ENCODE measurements at regions not wholly inside any gene's neighbourhood (a gene's known extent, or its start where the extent isn't known, plus 50 kb on each side); places are given as distances from the start of the nearest gene placed in this dataset.
A peak's percentile ranks its signal among the peaks of the same experiment; 100 is the strongest.

- TF ChIP-seq, protein P1, sequence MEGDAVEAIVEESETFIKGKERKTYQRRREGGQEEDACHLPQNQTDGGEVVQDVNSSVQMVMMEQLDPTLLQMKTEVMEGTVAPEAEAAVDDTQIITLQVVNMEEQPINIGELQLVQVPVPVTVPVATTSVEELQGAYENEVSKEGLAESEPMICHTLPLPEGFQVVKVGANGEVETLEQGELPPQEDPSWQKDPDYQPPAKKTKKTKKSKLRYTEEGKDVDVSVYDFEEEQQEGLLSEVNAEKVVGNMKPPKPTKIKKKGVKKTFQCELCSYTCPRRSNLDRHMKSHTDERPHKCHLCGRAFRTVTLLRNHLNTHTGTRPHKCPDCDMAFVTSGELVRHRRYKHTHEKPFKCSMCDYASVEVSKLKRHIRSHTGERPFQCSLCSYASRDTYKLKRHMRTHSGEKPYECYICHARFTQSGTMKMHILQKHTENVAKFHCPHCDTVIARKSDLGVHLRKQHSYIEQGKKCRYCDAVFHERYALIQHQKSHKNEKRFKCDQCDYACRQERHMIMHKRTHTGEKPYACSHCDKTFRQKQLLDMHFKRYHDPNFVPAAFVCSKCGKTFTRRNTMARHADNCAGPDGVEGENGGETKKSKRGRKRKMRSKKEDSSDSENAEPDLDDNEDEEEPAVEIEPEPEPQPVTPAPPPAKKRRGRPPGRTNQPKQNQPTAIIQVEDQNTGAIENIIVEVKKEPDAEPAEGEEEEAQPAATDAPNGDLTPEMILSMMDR (conservative IDR thresholded peaks at IDR 0.05; ENCODE audit: low read length) = no peak
- TF ChIP-seq EZH2phosphoT487 (IDR thresholded peaks at IDR 0.05; ENCODE audit: borderline replicate concordance, low read depth, low read length) = no peak
- H3K4me2 ChIP-seq (ENCODE audit: low read length) = no peak overlapping the region
- H2AFZ ChIP-seq (ENCODE audit: low read length) = no peak overlapping the region
- no peaks in the 10 kb centered on the region for H3K9me3 ChIP-seq (ENCODE audit: low read length)
- peaks cover 10% of the 10 kb centered on the region for H3K4me1 ChIP-seq (ENCODE audit: insufficient read depth, low read length, poor library complexity, severe bottlenecking)
- CTCF ChIA-PET (ENCODE audit: unreplicated experiment) = no interaction called here
- POLR2A ChIA-PET = no interaction called here
- no peak overlapping the region for H3K4me3 ChIP-seq (ENCODE audit: low read depth, low read length, poor library complexity, severe bottlenecking)
- no peaks in the 10 kb centered on the region for H3K9me2 ChIP-seq (ENCODE audit: insufficient read depth, low read length)
- no peaks in the 10 kb centered on the region for H3K36me3 ChIP-seq (ENCODE audit: insufficient read depth, low read length)
- H3K27ac ChIP-seq (ENCODE audit: low read depth, low read length, poor library complexity, severe bottlenecking) = no peak overlapping the region
- no peaks in the 10 kb centered on the region for H4K20me1 ChIP-seq (ENCODE audit: insufficient read depth, low read length)
- no peaks in the 10 kb centered on the region for H3K79me2 ChIP-seq (ENCODE audit: insufficient read depth, low read depth, low read length)
- BruUV-seq (replicated peaks) = no TSS peak
- no peak for DNase-seq (ENCODE audit: low spot score)
- intact Hi-C loops (cut with micrococcal nuclease; ENCODE audit: unreplicated experiment) = no loop called here
Observed at GRCh38 chr4:38500433-38500832, 163.6 kb upstream of the KLF3 start.

DNA sequence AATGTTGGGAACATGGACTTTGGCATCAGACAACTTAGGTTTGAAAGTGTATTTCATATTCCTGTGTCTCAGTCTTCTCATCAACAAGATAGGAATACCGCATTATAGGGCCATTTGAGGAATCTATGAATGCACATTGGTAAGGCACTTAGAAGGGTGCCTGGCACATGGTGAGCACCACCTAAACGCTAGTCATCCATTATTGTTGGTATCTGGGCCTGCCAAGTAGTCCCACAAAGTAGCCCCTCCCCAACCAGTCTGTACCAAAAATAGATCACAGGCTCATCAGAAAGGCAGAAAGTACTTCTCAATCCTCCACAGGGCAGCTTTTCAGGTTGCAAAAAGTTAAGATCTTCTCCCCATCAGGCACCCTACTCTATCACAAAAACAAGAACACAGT, 162.3 kb upstream of the KLF3 start:
- Histone ChIP-seq H3K9me2 (ENCODE audit: insufficient read depth, low read length) (no peaks in the 10 kb centered on the region), H3K4me1 (ENCODE audit: insufficient read depth, low read length, poor library complexity, severe bottlenecking) (peaks cover 10% of the 10 kb centered on the region), H4K20me1 (ENCODE audit: insufficient read depth, low read length) (no peaks in the 10 kb centered on the region), H3K9me3 (ENCODE audit: low read length) (no peaks in the 10 kb centered on the region), H3K27ac (ENCODE audit: low read depth, low read length, poor library complexity, severe bottlenecking) (no peak overlapping the region), H3K36me3 (ENCODE audit: insufficient read depth, low read length) (no peaks in the 10 kb centered on the region), H3K4me2 (ENCODE audit: low read length) (no peak overlapping the region), H3K4me3 (ENCODE audit: low read depth, low read length, poor library complexity, severe bottlenecking) (no peak overlapping the region), H3K79me2 (ENCODE audit: insufficient read depth, low read depth, low read length) (no peaks in the 10 kb centered on the region), H2AFZ (ENCODE audit: low read length) (no peak overlapping the region)
- ChIA-PET CTCF (ENCODE audit: unreplicated experiment) (no interaction called here), POLR2A (no interaction called here)
- BruUV-seq (replicated peaks) = no TSS peak
- no peak for DNase-seq (ENCODE audit: low spot score)
- intact Hi-C loops (cut with micrococcal nuclease; ENCODE audit: unreplicated experiment) = no loop called here
- TF ChIP-seq EZH2phosphoT487 (IDR thresholded peaks at IDR 0.05; ENCODE audit: borderline replicate concordance, low read depth, low read length) = no peak
- TF ChIP-seq, protein P1 (conservative IDR thresholded peaks at IDR 0.05; ENCODE audit: low read length) = no peak

- CTCF ChIA-PET (ENCODE audit: unreplicated experiment) = interaction anchor here (0.6 kb wide), 1 partner anchor 100 kb away, joined by 3 read pairs; no protein-coding TSS in a partner anchor
- BruUV-seq (replicated peaks) = no TSS peak
- Histone ChIP-seq H3K4me1 (ENCODE audit: insufficient read depth, low read length, poor library complexity, severe bottlenecking) (peaks cover 10% of the 10 kb centered on the region), H3K4me2 (ENCODE audit: low read length) (peak overlapping the region; percentile 26), H3K79me2 (ENCODE audit: insufficient read depth, low read depth, low read length) (no peaks in the 10 kb centered on the region), H3K36me3 (ENCODE audit: insufficient read depth, low read length) (no peaks in the 10 kb centered on the region), H2AFZ (ENCODE audit: low read length) (no peak overlapping the region), H3K27ac (ENCODE audit: low read depth, low read length, poor library complexity, severe bottlenecking) (no peak overlapping the region), H3K9me2 (ENCODE audit: insufficient read depth, low read length) (no peaks in the 10 kb centered on the region), H3K9me3 (ENCODE audit: low read length) (no peaks in the 10 kb centered on the region), H3K4me3 (ENCODE audit: low read depth, low read length, poor library complexity, severe bottlenecking) (no peak overlapping the region), H4K20me1 (ENCODE audit: insufficient read depth, low read length) (no peaks in the 10 kb centered on the region)
- POLR2A ChIA-PET = interaction anchor here (0.7 to 1.0 kb wide), 3 partner anchors 12 to 680 kb away, joined by 3 to 5 read pairs (median 4); no protein-coding TSS in a partner anchor
- peak; percentile 18 for DNase-seq (ENCODE audit: low spot score)
- intact Hi-C loops (cut with micrococcal nuclease; ENCODE audit: unreplicated experiment) = no loop called here
- TF ChIP-seq EZH2phosphoT487 (IDR thresholded peaks at IDR 0.05; ENCODE audit: borderline replicate concordance, low read depth, low read length) = no peak
- TF ChIP-seq, protein P1 (conservative IDR thresholded peaks at IDR 0.05; ENCODE audit: low read length) = no peak
Observed at GRCh38 chr4:38503689-38504395, 160.2 kb upstream of the KLF3 start.

Data from OCI-LY7 (cell line).